SK-N-SH (cell line): ENCODE measurements at regions not wholly inside any gene's neighbourhood (a gene's known extent, or its start where the extent isn't known, plus 50 kb on each side); places are given as distances from the start of the nearest gene placed in this dataset.

Source experiments
- CTCF ChIA-PET: fragments of 300-600, 350-600 bp; formaldehyde crosslinking; extraction: SDS; loops from one replicate; lab custom pipeline; 2021; lab: Yijun Ruan, JAX
- POLR2A ChIA-PET: fragments of 350-600 bp; sonication (Branson Sonifier 250); formaldehyde crosslinking; extraction: SDS; loops from one replicate; lab custom pipeline; 2020; ENCODE audit warnings: antibody characterized with exemption, inconsistent platforms; lab: Yijun Ruan, JAX
- DNase-seq: peaks from one replicate; pipeline ENCODE4 v3.0.0; 2012
- H2AFZ ChIP-seq: fragments of 200-600 bp; sonication (generic); 2 replicates; pipeline ENCODE4 v1.8.1; 2016; ENCODE audit warnings: antibody characterized with exemption, mild to moderate bottlenecking, low read depth
- H3F3A ChIP-seq: fragments of 200-600 bp; sonication (generic); replicated peaks from 2 replicates; pipeline ENCODE3; 2016; ENCODE audit warnings: antibody characterized with exemption, mild to moderate bottlenecking; ENCODE audit not compliant: insufficient read depth
- H3K27ac ChIP-seq, 2 experiments: fragments of 200-500 bp in 1 of 2; fragments of 200-600 bp in 1 of 2; sonication (Bioruptor generic) in 1 of 2; sonication (generic), shearing (Covaris generic) in 1 of 2; 2 replicates each; pipeline versions ENCODE4 v1.5.1 to v1.6.1; 2014 to 2016; ENCODE audit warnings: low read depth in 2 of 2, inconsistent platforms in 1 of 2, low read length in 1 of 2, mild to moderate bottlenecking in 1 of 2, mixed read lengths in 1 of 2
- H3K27me3 ChIP-seq: fragments of 200-600 bp; sonication (generic), shearing (Covaris generic); 2 replicates; pipeline ENCODE4 v1.6.1; 2016; ENCODE audit warnings: mixed run types; ENCODE audit not compliant: insufficient read depth
- H3K36me3 ChIP-seq, 2 experiments: fragments of 200-500 bp in 1 of 2; fragments of 200-600 bp in 1 of 2; sonication (Bioruptor generic) in 1 of 2; sonication (generic) in 1 of 2; replicated peaks in 1 of 2; 2 replicates each; pipeline versions ENCODE3 to v1.5.1; 2014 to 2016; ENCODE audit warnings: low read length in 1 of 2, mild to moderate bottlenecking in 1 of 2; ENCODE audit not compliant: insufficient read depth in 2 of 2, control insufficient read depth in 1 of 2
- H3K4me1 ChIP-seq, 2 experiments: fragments of 200-500 bp in 1 of 2; fragments of 200-600 bp in 1 of 2; sonication (Bioruptor generic) in 1 of 2; sonication (generic), shearing (Covaris generic) in 1 of 2; 2 replicates each; pipeline versions ENCODE4 v1.5.1 to v1.6.1; 2014 to 2016; ENCODE audit warnings: low read depth in 1 of 2, low read length in 1 of 2, mixed run types in 1 of 2; ENCODE audit not compliant: insufficient read depth in 2 of 2, control insufficient read depth in 1 of 2
- H3K4me2 ChIP-seq: fragments of 200-600 bp; sonication (generic), shearing (Covaris generic); 2 replicates; pipeline ENCODE4 v1.6.1; 2017; ENCODE audit warnings: mixed run types
- H3K4me3 ChIP-seq, 2 experiments: fragments of 200-500 bp in 1 of 2; fragments of 200-600 bp in 1 of 2; sonication (Bioruptor generic) in 1 of 2; sonication (generic), shearing (Covaris generic) in 1 of 2; 2 replicates each; pipeline versions ENCODE4 v1.5.1 to v1.8.1; 2014 to 2016; ENCODE audit warnings: low read depth in 2 of 2, inconsistent platforms in 1 of 2, low read length in 1 of 2, mild to moderate bottlenecking in 1 of 2, mixed read lengths in 1 of 2, moderate library complexity in 1 of 2
- H3K79me2 ChIP-seq: fragments of 200-600 bp; sonication (generic); 2 replicates; pipeline ENCODE4 v1.8.1; 2017; ENCODE audit warnings: mild to moderate bottlenecking; ENCODE audit not compliant: insufficient read depth
- H3K9ac ChIP-seq: fragments of 200-600 bp; sonication (generic); 2 replicates; pipeline ENCODE4 v1.6.1; 2017; ENCODE audit warnings: mixed run types
- H3K9me2 ChIP-seq: fragments of 200-600 bp; sonication (generic); 2 replicates; pipeline ENCODE4 v1.6.1; 2017; ENCODE audit warnings: mixed run types
- H3K9me3 ChIP-seq: fragments of 200-600 bp; sonication (generic); 2 replicates; pipeline ENCODE4 v1.6.1; 2017; ENCODE audit warnings: mixed run types, mild to moderate bottlenecking, moderate library complexity
- H4K20me1 ChIP-seq: fragments of 200-600 bp; sonication (generic); 2 replicates; pipeline ENCODE4 v1.6.1; 2017; ENCODE audit warnings: mild to moderate bottlenecking, mixed run types; ENCODE audit not compliant: insufficient read depth
- CTCF ChIP-seq: fragments of 200-600 bp; sonication (generic); IDR thresholded peaks from 2 replicates; pipeline ENCODE4 v1.6.1; 2017; ENCODE audit warnings: antibody characterized with exemption, mild to moderate bottlenecking, moderate library complexity
- EP300 ChIP-seq, 2 experiments: IDR thresholded peaks; 2 replicates each; pipeline versions ENCODE4 v1.4.0 to v1.6.1; 2012; ENCODE audit warnings: borderline replicate concordance in 1 of 2, low read depth in 1 of 2, low read length in 1 of 2
- EZH2phosphoT487 ChIP-seq: fragments of 200-600 bp; sonication (generic); IDR thresholded peaks from 2 replicates; pipeline ENCODE4 v1.6.1; 2017; ENCODE audit warnings: low read depth, mixed run types, mild to moderate bottlenecking, antibody characterized with exemption, moderate library complexity, borderline replicate concordance
- FOSL2 ChIP-seq: IDR thresholded peaks from 2 replicates; pipeline ENCODE4 v1.4.0; 2012; ENCODE audit warnings: low read depth, mild to moderate bottlenecking, moderate library complexity, borderline replicate concordance
- FOXJ3 ChIP-seq: sonication (generic); formaldehyde crosslinking; IDR thresholded peaks from 2 replicates; pipeline ENCODE4 v1.5.1; 2020; ENCODE audit warnings: mild to moderate bottlenecking, missing genetic modification reagents
- FOXM1 ChIP-seq: IDR thresholded peaks from 2 replicates; pipeline ENCODE4 v1.4.0; 2012; ENCODE audit warnings: low read depth, mild to moderate bottlenecking
- GABPA ChIP-seq: IDR thresholded peaks from 2 replicates; pipeline ENCODE4 v1.4.0; 2012; ENCODE audit warnings: low read depth, mild to moderate bottlenecking
- GATA2 ChIP-seq: sonication (generic); formaldehyde crosslinking; IDR thresholded peaks from 2 replicates; pipeline ENCODE4 v1.5.0; 2020; ENCODE audit warnings: mild to moderate bottlenecking, missing genetic modification reagents
- IRF3 ChIP-seq: fragments of 150-350 bp; IDR thresholded peaks from 2 replicates; pipeline ENCODE4 v1.6.1; 2016; ENCODE audit warnings: mild to moderate bottlenecking, low read depth, low read length
- JUND ChIP-seq: IDR thresholded peaks from 2 replicates; pipeline ENCODE4 v1.4.0; 2012
- MAX ChIP-seq: IDR thresholded peaks from 2 replicates; pipeline ENCODE4 v1.4.0; 2012; ENCODE audit warnings: low read depth
- MEF2A ChIP-seq: IDR thresholded peaks from 2 replicates; pipeline ENCODE4 v1.4.0; 2012; ENCODE audit warnings: low read depth, borderline replicate concordance
- NFIC ChIP-seq: IDR thresholded peaks from 2 replicates; pipeline ENCODE4 v1.4.0; 2012; ENCODE audit warnings: borderline replicate concordance
- NRF1 ChIP-seq: IDR thresholded peaks from 2 replicates; pipeline ENCODE4 v1.6.1; 2012; ENCODE audit warnings: low read depth, mild to moderate bottlenecking, low read length
- PBX3 ChIP-seq: IDR thresholded peaks from 2 replicates; pipeline ENCODE4; 2012
- RAD21 ChIP-seq: IDR thresholded peaks from 2 replicates; pipeline ENCODE4 v1.6.1; 2012; ENCODE audit warnings: mild to moderate bottlenecking, low read length
- RCOR1 ChIP-seq: fragments of 150-350 bp; IDR thresholded peaks from 2 replicates; pipeline ENCODE4 v1.6.1; 2017; ENCODE audit warnings: antibody characterized with exemption, low read length
- REST ChIP-seq: IDR thresholded peaks from 2 replicates; pipeline ENCODE4 v1.6.1; 2012; ENCODE audit warnings: mild to moderate bottlenecking, low read depth, low read length, moderate library complexity
- SIN3A ChIP-seq: IDR thresholded peaks from 2 replicates; pipeline ENCODE4 v1.6.1; 2012; ENCODE audit warnings: low read depth, mild to moderate bottlenecking, low read length, moderate library complexity, borderline replicate concordance
- TAF1 ChIP-seq: IDR thresholded peaks from 2 replicates; pipeline ENCODE4 v1.6.1; 2012; ENCODE audit warnings: low read depth, mild to moderate bottlenecking, low read length, moderate library complexity, borderline replicate concordance
- TCF12 ChIP-seq: IDR thresholded peaks from 2 replicates; pipeline ENCODE4 v1.4.0; 2012
- TEAD4 ChIP-seq: IDR thresholded peaks from 2 replicates; pipeline ENCODE4 v1.4.0; 2012; ENCODE audit warnings: mild to moderate bottlenecking, borderline replicate concordance; ENCODE audit not compliant: insufficient read depth
- USF1 ChIP-seq: IDR thresholded peaks from 2 replicates; pipeline ENCODE4 v1.4.0; 2012; ENCODE audit warnings: low read depth, borderline replicate concordance
- YY1 ChIP-seq: IDR thresholded peaks from 2 replicates; pipeline ENCODE4 v1.4.0; 2012; ENCODE audit warnings: low read depth, mild to moderate bottlenecking

GRCh38 chr5:13567819-13568218 is 376.7 kb downstream of the DNAH5 start:
- Histone ChIP-seq H4K20me1 (no peaks in the 10 kb centered on the region), H3K4me3 (no peak overlapping the region), H3K9me2 (no peaks in the 10 kb centered on the region), H3K36me3 (no peaks in the 10 kb centered on the region), H3K79me2 (no peaks in the 10 kb centered on the region), H3K4me1 (peaks cover 0 to 5% of the 10 kb centered on the region in 2 experiments; a peak in 1 of 4 replicates), H3K27ac (peak overlapping the region in 1 of 2 experiments; percentile 64; a peak in 3 of 4 replicates), H3K4me2 (no peak overlapping the region), H3K9me3 (no peaks in the 10 kb centered on the region), H3F3A (peaks cover 13% of the 10 kb centered on the region), H3K9ac (no peak overlapping the region), H3K27me3 (no peaks in the 10 kb centered on the region), H2AFZ (no peak overlapping the region)
- ChIA-PET CTCF (no interaction called here), POLR2A (no interaction called here)
- DNase-seq, result no peak
- no peak for TF ChIP-seq USF1
- TF ChIP-seq GABPA, result 0 out of 2 replicates have a peak, but pooled peaks have one; percentile 9
- TF ChIP-seq IRF3, result no peak
- TF ChIP-seq REST, result no peak
- TF ChIP-seq FOXJ3 (CRISPR knock-in tag), result no peak
- TF ChIP-seq RCOR1, result no peak
- TF ChIP-seq GATA2 (CRISPR knock-in tag), result no peak
- TF ChIP-seq FOSL2, result peak; percentile 97
- TF ChIP-seq EP300 (IDR thresholded peaks at IDR 0.05; ENCODE audit: borderline replicate concordance in 1 of 2, low read depth in 1 of 2, low read length in 1 of 2), result peak; percentile 75 to 99
- peak; percentile 99 for TF ChIP-seq PBX3
- TF ChIP-seq YY1, result peak; percentile 15; the same call in 1 of the 2 replicates
- TF ChIP-seq TEAD4, result peak; percentile 99
- no peak for TF ChIP-seq NRF1
- TF ChIP-seq MEF2A, result peak; percentile 47; the same call in 1 of the 2 replicates
- TF ChIP-seq RAD21, result no peak
- TF ChIP-seq TCF12, result peak; percentile 100
- no peak for TF ChIP-seq CTCF
- TF ChIP-seq EZH2phosphoT487, result no peak
- no peak for TF ChIP-seq TAF1
- TF ChIP-seq JUND, result peak; percentile 100
- peak; percentile 90 for TF ChIP-seq NFIC
- peak; percentile 62; the same call in 1 of the 2 replicates for TF ChIP-seq FOXM1
- TF ChIP-seq SIN3A, result 0 out of 2 replicates have a peak, but pooled peaks have one; percentile 42
- TF ChIP-seq MAX, result peak; percentile 61; the same call in 1 of the 2 replicates
